Muscle layer of duodenum (tissue), 2 donors: ENCODE measurements at regions not wholly inside any gene's neighbourhood (a gene's known extent, or its start where the extent isn't known, plus 50 kb on each side); places are given as distances from the start of the nearest gene placed in this dataset.

Experiments
- H3K27ac ChIP-seq: one replicate; pipeline ENCODE4 v1.7.0; 2013; ENCODE audit warnings: mild to moderate bottlenecking, low read length
- H3K27me3 ChIP-seq: one replicate; pipeline ENCODE4 v1.7.0; 2013; ENCODE audit warnings: low read depth, mild to moderate bottlenecking, control low read depth, low read length
- H3K36me3 ChIP-seq, 2 donors: one replicate each; pipeline ENCODE4 v1.7.0; 2013; ENCODE audit warnings: low read length in 2 of 2, control low read depth in 1 of 2, mild to moderate bottlenecking in 1 of 2; ENCODE audit not compliant: insufficient read depth in 2 of 2, control insufficient read depth in 1 of 2
- H3K4me1 ChIP-seq, 2 donors: one replicate each; pipeline ENCODE4 v1.7.0; 2013; ENCODE audit warnings: low read length in 2 of 2, mild to moderate bottlenecking in 2 of 2, control low read depth in 1 of 2, moderate library complexity in 1 of 2; ENCODE audit not compliant: insufficient read depth in 2 of 2, control insufficient read depth in 1 of 2
- H3K4me3 ChIP-seq, 2 donors: one replicate each; pipeline ENCODE4 v1.7.0; 2013; ENCODE audit warnings: low read length in 2 of 2, low read depth in 1 of 2, mild to moderate bottlenecking in 1 of 2
- H3K9me3 ChIP-seq, 2 donors: one replicate each; pipeline ENCODE4 v1.7.0; 2013; ENCODE audit warnings: low read length in 2 of 2, control low read depth in 1 of 2, mild to moderate bottlenecking in 1 of 2; ENCODE audit not compliant: control insufficient read depth in 1 of 2
- donor health status: healthy.

- H3K27ac ChIP-seq, result no peak overlapping the region
Measured at GRCh38 chr11:19442554-19442910, 201.8 kb upstream of the E2F8 start.

GRCh38 chr11:19441752-19442553 is 201.2 kb upstream of the E2F8 start:
- H3K27ac ChIP-seq, result no peak overlapping the region
- H3K36me3 ChIP-seq, result no peaks in the 10 kb centered on the region

More at GRCh38 chr11:19442554-19442910, 201.8 kb upstream of the E2F8 start:
- H3K9me3 ChIP-seq, result no peaks in the 10 kb centered on the region
- no peak overlapping the region for H3K4me3 ChIP-seq
- no peaks in the 10 kb centered on the region for H3K36me3 ChIP-seq
- H3K27me3 ChIP-seq, result no peaks in the 10 kb centered on the region
- H3K4me1 ChIP-seq, result no peaks in the 10 kb centered on the region

GRCh38 chr11:19441288-19441687 is 200.5 kb upstream of the E2F8 start:
- H3K27me3 ChIP-seq, result no peaks in the 10 kb centered on the region
- no peak overlapping the region for H3K27ac ChIP-seq
- H3K4me1 ChIP-seq, result no peaks in the 10 kb centered on the region
- no peak overlapping the region for H3K4me3 ChIP-seq
- H3K9me3 ChIP-seq, result no peaks in the 10 kb centered on the region
- no peaks in the 10 kb centered on the region for H3K36me3 ChIP-seq

More at GRCh38 chr11:19441752-19442553, 201.2 kb upstream of the E2F8 start:
- H3K9me3 ChIP-seq, result no peaks in the 10 kb centered on the region
- H3K4me1 ChIP-seq, result no peaks in the 10 kb centered on the region
- H3K27me3 ChIP-seq, result no peaks in the 10 kb centered on the region
- no peak overlapping the region for H3K4me3 ChIP-seq

GRCh38 chr11:19437760-19438159 is 197.0 kb upstream of the E2F8 start:
- Histone ChIP-seq H3K4me1 (no peaks in the 10 kb centered on the region), H3K36me3 (no peaks in the 10 kb centered on the region), H3K9me3 (no peaks in the 10 kb centered on the region), H3K4me3 (no peak overlapping the region), H3K27me3 (no peaks in the 10 kb centered on the region), H3K27ac (no peak overlapping the region)

- no peaks in the 10 kb centered on the region for H3K27me3 ChIP-seq
- H3K27ac ChIP-seq, result no peak overlapping the region
- H3K4me3 ChIP-seq, result no peak overlapping the region
- H3K9me3 ChIP-seq, result no peaks in the 10 kb centered on the region
- H3K36me3 ChIP-seq, result no peaks in the 10 kb centered on the region
- no peaks in the 10 kb centered on the region for H3K4me1 ChIP-seq
Measured at GRCh38 chr11:19436932-19437331, 196.2 kb upstream of the E2F8 start.

- H3K27ac ChIP-seq, result no peak overlapping the region
- no peaks in the 10 kb centered on the region for H3K27me3 ChIP-seq
- no peaks in the 10 kb centered on the region for H3K36me3 ChIP-seq
- no peaks in the 10 kb centered on the region for H3K9me3 ChIP-seq
- H3K4me3 ChIP-seq, result no peak overlapping the region
- no peaks in the 10 kb centered on the region for H3K4me1 ChIP-seq
Measured at GRCh38 chr11:19435306-19435989, 194.7 kb upstream of the E2F8 start.

GRCh38 chr11:19433791-19434190 is 193.0 kb upstream of the E2F8 start:
- Histone ChIP-seq H3K9me3 (no peaks in the 10 kb centered on the region), H3K4me3 (no peak overlapping the region), H3K36me3 (no peaks in the 10 kb centered on the region), H3K27me3 (no peaks in the 10 kb centered on the region), H3K4me1 (no peaks in the 10 kb centered on the region), H3K27ac (no peak overlapping the region)

- Histone ChIP-seq H3K9me3 (no peaks in the 10 kb centered on the region), H3K36me3 (no peaks in the 10 kb centered on the region), H3K27me3 (no peaks in the 10 kb centered on the region), H3K27ac (no peak overlapping the region), H3K4me3 (no peak overlapping the region), H3K4me1 (no peaks in the 10 kb centered on the region)
Measured at GRCh38 chr11:19433367-19433766, 192.6 kb upstream of the E2F8 start.

- no peaks in the 10 kb centered on the region for H3K36me3 ChIP-seq
- no peaks in the 10 kb centered on the region for H3K9me3 ChIP-seq
- no peak overlapping the region for H3K4me3 ChIP-seq
- H3K27ac ChIP-seq, result peak overlapping the region; percentile 46
- no peaks in the 10 kb centered on the region for H3K27me3 ChIP-seq
- H3K4me1 ChIP-seq, result no peaks in the 10 kb centered on the region
Measured at GRCh38 chr11:19432370-19433061, 191.8 kb upstream of the E2F8 start.

- H3K36me3 ChIP-seq, result no peaks in the 10 kb centered on the region
- H3K4me1 ChIP-seq, result no peaks in the 10 kb centered on the region
- H3K27me3 ChIP-seq, result no peaks in the 10 kb centered on the region
- H3K9me3 ChIP-seq, result no peaks in the 10 kb centered on the region
- no peak overlapping the region for H3K27ac ChIP-seq
- no peak overlapping the region for H3K4me3 ChIP-seq
Measured at GRCh38 chr11:19430754-19431398, 190.1 kb upstream of the E2F8 start.

GRCh38 chr11:19430346-19430745 is 189.6 kb upstream of the E2F8 start:
- Histone ChIP-seq H3K4me3 (no peak overlapping the region), H3K4me1 (no peaks in the 10 kb centered on the region), H3K36me3 (no peaks in the 10 kb centered on the region), H3K27me3 (no peaks in the 10 kb centered on the region), H3K27ac (no peak overlapping the region), H3K9me3 (no peaks in the 10 kb centered on the region)
